ENCODE measurements at regions not wholly inside any gene's neighbourhood (a gene's known extent, or its start where the extent isn't known, plus 50 kb on each side); places are given as distances from the start of the nearest gene placed in this dataset.

- Histone ChIP-seq H3K9ac (no peak overlapping the region), H4K20me1 (ENCODE audit: low read depth) (no peaks in the 10 kb centered on the region), H2AFZ (replicated peaks) (no peak overlapping the region), H3K4me1 (no peaks in the 10 kb centered on the region), H3K9me3 (ENCODE audit: low read depth) (no peaks in the 10 kb centered on the region), H3K4me3 (no peak overlapping the region), H3F3A (ENCODE audit: low read depth) (no peaks in the 10 kb centered on the region), H3K36me3 (no peaks in the 10 kb centered on the region), H3K4me2 (no peak overlapping the region), H3K79me2 (ENCODE audit: low read depth) (no peaks in the 10 kb centered on the region), H3K27me3 (no peaks in the 10 kb centered on the region), H3K27ac (no peak overlapping the region)
- H3K27me3 Mint-ChIP-seq (ENCODE audit: insufficient read depth, low read depth): no peaks in the 10 kb centered on the region
- H3K4me1 Mint-ChIP-seq: peaks cover 3% of the 10 kb centered on the region
- peak; percentile 6 for DNase-seq (ENCODE audit: low spot score)
- no peak overlapping the region for H3K4me3 Mint-ChIP-seq
- H3K36me3 Mint-ChIP-seq: no peaks in the 10 kb centered on the region
- no peaks in the 10 kb centered on the region for H3K9me3 Mint-ChIP-seq
- no peak for TF ChIP-seq EZH2 (IDR thresholded peaks at IDR 0.05)
- TF ChIP-seq, protein P1, sequence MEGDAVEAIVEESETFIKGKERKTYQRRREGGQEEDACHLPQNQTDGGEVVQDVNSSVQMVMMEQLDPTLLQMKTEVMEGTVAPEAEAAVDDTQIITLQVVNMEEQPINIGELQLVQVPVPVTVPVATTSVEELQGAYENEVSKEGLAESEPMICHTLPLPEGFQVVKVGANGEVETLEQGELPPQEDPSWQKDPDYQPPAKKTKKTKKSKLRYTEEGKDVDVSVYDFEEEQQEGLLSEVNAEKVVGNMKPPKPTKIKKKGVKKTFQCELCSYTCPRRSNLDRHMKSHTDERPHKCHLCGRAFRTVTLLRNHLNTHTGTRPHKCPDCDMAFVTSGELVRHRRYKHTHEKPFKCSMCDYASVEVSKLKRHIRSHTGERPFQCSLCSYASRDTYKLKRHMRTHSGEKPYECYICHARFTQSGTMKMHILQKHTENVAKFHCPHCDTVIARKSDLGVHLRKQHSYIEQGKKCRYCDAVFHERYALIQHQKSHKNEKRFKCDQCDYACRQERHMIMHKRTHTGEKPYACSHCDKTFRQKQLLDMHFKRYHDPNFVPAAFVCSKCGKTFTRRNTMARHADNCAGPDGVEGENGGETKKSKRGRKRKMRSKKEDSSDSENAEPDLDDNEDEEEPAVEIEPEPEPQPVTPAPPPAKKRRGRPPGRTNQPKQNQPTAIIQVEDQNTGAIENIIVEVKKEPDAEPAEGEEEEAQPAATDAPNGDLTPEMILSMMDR (IDR thresholded peaks at IDR 0.05): peak; percentile 74
- TF ChIP-seq EZH2phosphoT487 (IDR thresholded peaks at IDR 0.05): no peak
- no peak overlapping the region for H3K27ac Mint-ChIP-seq
These were observed 118.4 kb upstream of the WDR17 start for GRCh38 chr4:175947117-175947722.

DNA sequence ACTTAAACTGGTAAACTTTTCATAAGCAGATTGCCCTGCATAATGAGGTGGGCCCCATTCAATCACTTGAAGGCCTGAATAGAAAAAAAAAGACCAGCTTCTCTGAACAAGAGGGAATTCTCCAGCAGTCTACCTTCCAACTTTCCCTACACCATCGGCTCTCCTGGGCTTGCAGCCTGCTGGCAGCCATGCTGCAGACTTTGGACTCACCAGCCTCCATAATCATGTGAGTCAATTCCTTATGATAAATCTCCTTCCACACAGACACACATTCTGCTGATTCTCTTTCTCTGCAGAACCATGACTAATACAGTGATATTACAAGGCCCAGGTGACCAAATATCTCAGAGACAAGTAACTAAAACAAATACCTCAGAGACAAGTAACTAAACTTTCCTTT, 113.8 kb upstream of the WDR17 start:
- no peak overlapping the region for H3K4me3 Mint-ChIP-seq
- TF ChIP-seq, protein P1 (IDR thresholded peaks at IDR 0.05): no peak
- TF ChIP-seq EZH2phosphoT487 (IDR thresholded peaks at IDR 0.05) (no peak), EZH2 (IDR thresholded peaks at IDR 0.05) (no peak)
- Histone ChIP-seq H4K20me1 (ENCODE audit: low read depth) (no peaks in the 10 kb centered on the region), H3K9ac (no peak overlapping the region), H3K9me3 (ENCODE audit: low read depth) (no peaks in the 10 kb centered on the region), H3F3A (ENCODE audit: low read depth) (no peaks in the 10 kb centered on the region), H3K27ac (no peak overlapping the region), H3K79me2 (ENCODE audit: low read depth) (no peaks in the 10 kb centered on the region), H3K4me3 (no peak overlapping the region), H3K4me1 (no peaks in the 10 kb centered on the region), H2AFZ (replicated peaks) (no peak overlapping the region), H3K36me3 (no peaks in the 10 kb centered on the region), H3K27me3 (no peaks in the 10 kb centered on the region), H3K4me2 (no peak overlapping the region)
- no peak for DNase-seq (ENCODE audit: low spot score)
- no peaks in the 10 kb centered on the region for H3K27me3 Mint-ChIP-seq (ENCODE audit: insufficient read depth, low read depth)
- H3K9me3 Mint-ChIP-seq: peaks cover 4% of the 10 kb centered on the region
- H3K4me1 Mint-ChIP-seq: peaks cover 3% of the 10 kb centered on the region
- no peak overlapping the region for H3K27ac Mint-ChIP-seq
- no peaks in the 10 kb centered on the region for H3K36me3 Mint-ChIP-seq

- H3K36me3 ChIP-seq: no peaks in the 10 kb centered on the region
- no peaks in the 10 kb centered on the region for H3K9me3 ChIP-seq (ENCODE audit: low read depth)
- H4K20me1 ChIP-seq (ENCODE audit: low read depth): no peaks in the 10 kb centered on the region
- H3K4me1 ChIP-seq: no peaks in the 10 kb centered on the region
- H3K36me3 Mint-ChIP-seq: no peaks in the 10 kb centered on the region
- H2AFZ ChIP-seq (replicated peaks): no peak overlapping the region
- no peak overlapping the region for H3K9ac ChIP-seq
- no peak overlapping the region for H3K27ac ChIP-seq
- H3K27me3 Mint-ChIP-seq (ENCODE audit: insufficient read depth, low read depth): no peaks in the 10 kb centered on the region
- H3K27ac Mint-ChIP-seq: no peak overlapping the region
- H3K4me3 Mint-ChIP-seq: no peak overlapping the region
- H3K27me3 ChIP-seq: no peaks in the 10 kb centered on the region
- no peak for DNase-seq (ENCODE audit: low spot score)
- H3F3A ChIP-seq (ENCODE audit: low read depth): no peaks in the 10 kb centered on the region
- H3K4me3 ChIP-seq: no peak overlapping the region
- peaks cover 3% of the 10 kb centered on the region for H3K4me1 Mint-ChIP-seq
- no peaks in the 10 kb centered on the region for H3K79me2 ChIP-seq (ENCODE audit: low read depth)
- H3K9me3 Mint-ChIP-seq: peaks cover 4% of the 10 kb centered on the region
- H3K4me2 ChIP-seq: no peak overlapping the region
- TF ChIP-seq, protein P1 (IDR thresholded peaks at IDR 0.05): no peak
These were observed 112.5 kb upstream of the WDR17 start for GRCh38 chr4:175953116-175953515.
